Ascending aorta (tissue), 2 donors: ENCODE measurements at regions not wholly inside any gene's neighbourhood (a gene's known extent, or its start where the extent isn't known, plus 50 kb on each side); places are given as distances from the start of the nearest gene placed in this dataset.
A peak's percentile ranks its signal among the peaks of the same experiment; 100 is the strongest.

Source experiments
- DNase-seq, 2 donors: peaks; one replicate each; pipeline ENCODE4 v3.0.0-alpha.2; 2019; ENCODE audit warnings: low spot score in 2 of 2
- H3K27ac ChIP-seq, 2 donors: fragments of 200-600 bp; sonication (generic); one replicate each; pipeline ENCODE4 v1.5.1; 2016 to 2017; ENCODE audit warnings: mild to moderate bottlenecking in 1 of 2
- H3K27me3 ChIP-seq: fragments of 200-600 bp; sonication (generic); one replicate; pipeline ENCODE4 v1.5.1; 2017
- H3K36me3 ChIP-seq, 2 donors: fragments of 200-600 bp; sonication (generic); one replicate each; pipeline ENCODE4 v1.5.1; 2016
- H3K4me1 ChIP-seq, 2 donors: fragments of 200-600 bp; sonication (generic); one replicate each; pipeline ENCODE4 v1.5.1; 2016 to 2017; ENCODE audit warnings: mild to moderate bottlenecking in 1 of 2
- H3K4me3 ChIP-seq, 2 donors: fragments of 200-600 bp; sonication (generic); one replicate each; pipeline ENCODE4 v1.5.1; 2016 to 2017; ENCODE audit warnings: mild to moderate bottlenecking in 1 of 2
- H3K9me3 ChIP-seq, 2 donors: fragments of 200-600 bp; sonication (generic); one replicate each; pipeline ENCODE4 v1.5.1; 2016
- CTCF ChIP-seq, 3 experiments: fragments of 200-600 bp in 2 of 3; fragments of 450-650 bp in 1 of 3; sonication (generic) in 2 of 3; IDR thresholded peaks; one replicate each; pipeline ENCODE4 v1.5.1; 2016 to 2019; ENCODE audit warnings: antibody characterized with exemption in 3 of 3, mild to moderate bottlenecking in 1 of 3, moderate library complexity in 1 of 3
- intact Hi-C: fragments of 100-400 bp; cut with DNase I; formaldehyde crosslinking; loops from one replicate; pipeline ENCODE4 v1.15.1; 2023

- no peak for DNase-seq
- intact Hi-C loops = no loop called here
- H3K9me3 ChIP-seq = peaks cover 0 to 2% of the 10 kb centered on the region in 2 donors
- no peaks in the 10 kb centered on the region for H3K27me3 ChIP-seq
- H3K27ac ChIP-seq = no peak overlapping the region
- H3K36me3 ChIP-seq = no peaks in the 10 kb centered on the region
- no peak overlapping the region for H3K4me3 ChIP-seq
- TF ChIP-seq CTCF (IDR thresholded peaks at IDR 0.05) = no peak
- H3K4me1 ChIP-seq = no peaks in the 10 kb centered on the region
Measured at GRCh38 chr6:44681761-44682160, 294.3 kb downstream of the CDC5L start.

DNA sequence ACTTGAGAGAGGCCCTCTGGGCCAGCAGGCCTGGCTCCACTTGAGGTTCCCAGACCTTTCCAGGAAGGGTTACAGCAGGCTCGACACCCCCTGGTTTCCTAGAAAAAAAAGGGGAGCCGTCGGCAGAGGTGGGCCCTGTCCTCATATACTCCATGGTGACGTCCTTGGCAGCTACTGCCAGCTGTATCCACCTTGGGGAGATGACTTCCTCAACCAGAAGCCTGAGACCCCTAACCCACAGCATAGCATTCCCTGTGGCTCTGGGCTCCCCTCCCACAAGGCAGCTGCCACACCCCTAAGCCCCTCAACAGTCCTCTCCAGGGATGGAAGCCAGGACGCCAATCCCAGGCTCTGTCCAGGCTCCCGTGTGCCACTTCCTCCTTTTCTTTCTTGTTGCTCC, 294.8 kb downstream of the CDC5L start:
- H3K27ac ChIP-seq = no peak overlapping the region
- intact Hi-C loops = no loop called here
- TF ChIP-seq CTCF (IDR thresholded peaks at IDR 0.05) = no peak

GRCh38 chr6:44682987-44683779, 295.7 kb downstream of the CDC5L start:
- H3K4me1 ChIP-seq = no peaks in the 10 kb centered on the region
- H3K9me3 ChIP-seq = peaks cover 0 to 11% of the 10 kb centered on the region in 2 donors
- DNase-seq = no peak
- intact Hi-C loops = no loop called here
- no peak overlapping the region for H3K27ac ChIP-seq
- H3K4me3 ChIP-seq = no peak overlapping the region
- H3K36me3 ChIP-seq = no peaks in the 10 kb centered on the region
- no peaks in the 10 kb centered on the region for H3K27me3 ChIP-seq
- no peak for TF ChIP-seq CTCF (IDR thresholded peaks at IDR 0.05)

More for the DNA sequence above, 294.8 kb downstream of the CDC5L start:
- H3K4me1 ChIP-seq = no peaks in the 10 kb centered on the region
- H3K27me3 ChIP-seq = no peaks in the 10 kb centered on the region
- no peaks in the 10 kb centered on the region for H3K36me3 ChIP-seq
- no peak for DNase-seq
- peaks cover 0 to 8% of the 10 kb centered on the region in 2 donors for H3K9me3 ChIP-seq
- H3K4me3 ChIP-seq = no peak overlapping the region

DNA sequence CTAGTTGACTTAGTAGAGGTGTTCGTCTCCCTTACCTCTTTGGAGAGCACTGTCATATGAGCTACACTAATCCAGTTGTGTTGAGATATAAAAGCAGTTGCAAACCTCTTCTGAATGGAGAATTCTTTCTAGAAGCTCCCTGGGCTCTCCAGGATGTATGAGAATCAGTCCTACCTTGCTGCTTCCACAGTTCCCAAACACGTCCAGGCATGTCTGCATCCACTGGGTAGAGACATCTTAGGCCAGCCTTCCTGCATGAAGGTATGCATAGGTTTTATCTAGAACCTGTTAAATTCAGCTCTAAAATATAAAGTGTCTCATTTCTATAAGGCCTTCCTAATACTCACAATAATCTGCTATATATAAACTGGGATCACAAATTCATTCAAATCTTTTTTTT, 297.7 kb downstream of the CDC5L start:
- no peaks in the 10 kb centered on the region for H3K4me1 ChIP-seq
- no peaks in the 10 kb centered on the region for H3K36me3 ChIP-seq
- no peak overlapping the region for H3K4me3 ChIP-seq
- DNase-seq = peak in 1 of 2 donors; percentile 15
- H3K9me3 ChIP-seq = peaks cover 0 to 11% of the 10 kb centered on the region in 2 donors
- intact Hi-C loops = no loop called here
- no peaks in the 10 kb centered on the region for H3K27me3 ChIP-seq
- no peak for TF ChIP-seq CTCF (IDR thresholded peaks at IDR 0.05)
- H3K27ac ChIP-seq = no peak overlapping the region

DNA sequence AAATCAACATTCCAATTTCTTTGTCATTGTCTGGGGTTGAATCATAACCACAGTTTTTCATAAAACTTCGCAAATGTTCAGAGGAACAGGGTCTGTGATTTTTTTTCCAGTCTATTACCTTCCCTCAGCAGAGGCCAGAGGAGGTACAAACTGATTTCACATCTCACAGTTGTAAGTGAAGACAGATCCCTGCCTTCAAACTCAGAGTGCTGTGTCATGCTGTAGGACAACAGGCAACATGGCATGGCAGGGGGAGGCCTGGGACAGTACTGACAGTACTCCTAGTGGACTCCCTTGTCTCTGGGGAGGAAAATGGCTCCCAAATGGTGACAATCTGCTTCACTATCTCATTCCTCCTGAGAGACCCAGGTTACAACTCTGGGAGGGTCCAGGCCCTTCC, 308.6 kb downstream of the CDC5L start:
- Histone ChIP-seq H3K4me3 (no peak overlapping the region), H3K4me1 (no peaks in the 10 kb centered on the region), H3K27me3 (no peaks in the 10 kb centered on the region), H3K36me3 (no peaks in the 10 kb centered on the region), H3K27ac (no peak overlapping the region), H3K9me3 (no peaks in the 10 kb centered on the region)
- TF ChIP-seq CTCF (IDR thresholded peaks at IDR 0.05) = no peak
- no peak for DNase-seq
- intact Hi-C loops = no loop called here
